Chondrocyte (in vitro differentiated cells): ENCODE measurements at regions not wholly inside any gene's neighbourhood (a gene's known extent, or its start where the extent isn't known, plus 50 kb on each side); places are given as distances from the start of the nearest gene placed in this dataset.

ENCODE experiments used
- DNase-seq: peaks from one replicate; pipeline ENCODE4 v3.0.0; 2021; ENCODE audit warnings: mixed read lengths, low spot score
- H3K27ac Mint-ChIP-seq: one replicate; pipeline ENCODE4 v1.8.0; 2021; ENCODE audit warnings: mild to moderate bottlenecking, moderate library complexity, mixed read lengths; ENCODE audit not compliant: unreplicated experiment
- H3K27me3 Mint-ChIP-seq: 2 replicates; pipeline ENCODE4 v1.8.0; 2021; ENCODE audit warnings: low read depth, mixed read lengths
- H3K36me3 Mint-ChIP-seq: 2 replicates; pipeline ENCODE4 v1.8.0; 2021; ENCODE audit warnings: low read depth, mixed read lengths
- H3K4me1 Mint-ChIP-seq: 2 replicates; pipeline ENCODE4 v1.8.0; 2021; ENCODE audit warnings: low read depth, mild to moderate bottlenecking, mixed read lengths
- H3K4me3 Mint-ChIP-seq: one replicate; pipeline ENCODE4 v1.8.0; 2021; ENCODE audit warnings: mild to moderate bottlenecking, moderate library complexity, mixed read lengths; ENCODE audit not compliant: unreplicated experiment
- H3K9me3 Mint-ChIP-seq: 2 replicates; pipeline ENCODE4 v1.8.0; 2021; ENCODE audit warnings: low read depth, mixed read lengths
- CTCF ChIP-seq: fragments of 200-600 bp; sonication (generic); IDR thresholded peaks from 2 replicates; pipeline ENCODE4 v1.5.0; 2021; ENCODE audit warnings: antibody characterized with exemption, mild to moderate bottlenecking, moderate library complexity

GRCh38 chr17:70274255-70274654 lies 104.9 kb downstream of the KCNJ2 start:
- H3K4me3 Mint-ChIP-seq = no peak overlapping the region
- no peak for DNase-seq
- no peak overlapping the region for H3K27ac Mint-ChIP-seq
- H3K27me3 Mint-ChIP-seq = no peaks in the 10 kb centered on the region
- no peaks in the 10 kb centered on the region for H3K4me1 Mint-ChIP-seq
- TF ChIP-seq CTCF = no peak
- no peaks in the 10 kb centered on the region for H3K36me3 Mint-ChIP-seq
- H3K9me3 Mint-ChIP-seq = no peaks in the 10 kb centered on the region

- no peaks in the 10 kb centered on the region for H3K4me1 Mint-ChIP-seq
- H3K27ac Mint-ChIP-seq = no peak overlapping the region
- H3K36me3 Mint-ChIP-seq = no peaks in the 10 kb centered on the region
- H3K9me3 Mint-ChIP-seq = no peaks in the 10 kb centered on the region
- no peak overlapping the region for H3K4me3 Mint-ChIP-seq
- no peak for TF ChIP-seq CTCF
- DNase-seq = no peak
- H3K27me3 Mint-ChIP-seq = no peaks in the 10 kb centered on the region
These were observed 107.6 kb downstream of the KCNJ2 start for GRCh38 chr17:70276906-70277305.

- Mint-ChIP-seq H3K36me3 (no peaks in the 10 kb centered on the region), H3K9me3 (no peaks in the 10 kb centered on the region), H3K4me3 (no peak overlapping the region), H3K27ac (no peak overlapping the region), H3K27me3 (no peaks in the 10 kb centered on the region), H3K4me1 (no peaks in the 10 kb centered on the region)
- TF ChIP-seq CTCF = no peak
- no peak for DNase-seq
These were observed 109.6 kb downstream of the KCNJ2 start for GRCh38 chr17:70278844-70279462.

- DNase-seq = no peak
- no peaks in the 10 kb centered on the region for H3K27me3 Mint-ChIP-seq
These were observed 117.1 kb downstream of the KCNJ2 start for GRCh38 chr17:70286391-70286790.

GRCh38 chr17:70288540-70289290 lies 119.4 kb downstream of the KCNJ2 start:
- Mint-ChIP-seq H3K27ac (no peak overlapping the region), H3K9me3 (no peaks in the 10 kb centered on the region), H3K27me3 (no peaks in the 10 kb centered on the region), H3K4me1 (no peaks in the 10 kb centered on the region), H3K36me3 (no peaks in the 10 kb centered on the region), H3K4me3 (no peak overlapping the region)
- DNase-seq = no peak
- no peak for TF ChIP-seq CTCF

More at GRCh38 chr17:70286391-70286790, 117.1 kb downstream of the KCNJ2 start:
- Mint-ChIP-seq H3K36me3 (no peaks in the 10 kb centered on the region), H3K9me3 (no peaks in the 10 kb centered on the region), H3K27ac (no peak overlapping the region), H3K4me3 (no peak overlapping the region), H3K4me1 (no peaks in the 10 kb centered on the region)
- no peak for TF ChIP-seq CTCF
